H9 (cell line): ENCODE measurements at regions not wholly inside any gene's neighbourhood (a gene's known extent, or its start where the extent isn't known, plus 50 kb on each side); places are given as distances from the start of the nearest gene placed in this dataset.

Experiments used
- DNase-seq: peaks from one replicate; pipeline ENCODE4 v3.0.0-alpha.2; 2017
- H2AFZ ChIP-seq: one replicate; pipeline ENCODE4 v1.6.1; 2013; ENCODE audit warnings: mild to moderate bottlenecking, low read length, control low read depth, moderate library complexity
- H2AK5ac ChIP-seq: 2 replicates; pipeline ENCODE4 v1.6.1; 2013; ENCODE audit warnings: low read length, control low read depth, mixed read lengths; ENCODE audit not compliant: insufficient read length
- H2BK120ac ChIP-seq: one replicate; pipeline ENCODE4 v1.6.1; 2013; ENCODE audit warnings: low read depth, mild to moderate bottlenecking, low read length, control low read depth, inconsistent platforms; ENCODE audit not compliant: poor library complexity, severe bottlenecking
- H2BK12ac ChIP-seq: 2 replicates; pipeline ENCODE4 v1.6.1; 2013; ENCODE audit warnings: low read length, control low read depth, mixed read lengths, low read depth; ENCODE audit not compliant: insufficient read length
- H2BK15ac ChIP-seq: 2 replicates; pipeline ENCODE4 v1.6.1; 2013; ENCODE audit warnings: low read depth, low read length, control low read depth
- H2BK20ac ChIP-seq: one replicate; pipeline ENCODE4 v1.6.1; 2013; ENCODE audit warnings: low read depth, mild to moderate bottlenecking, low read length, control low read depth, inconsistent platforms; ENCODE audit not compliant: poor library complexity, severe bottlenecking
- H2BK5ac ChIP-seq: 2 replicates; pipeline ENCODE4 v1.6.1; 2013; ENCODE audit warnings: low read length, control low read depth, mixed read lengths; ENCODE audit not compliant: insufficient read length
- H3K14ac ChIP-seq: 2 replicates; pipeline ENCODE4 v1.6.1; 2013; ENCODE audit warnings: low read length, control low read depth; ENCODE audit not compliant: insufficient read depth
- H3K18ac ChIP-seq: 2 replicates; pipeline ENCODE4 v1.6.1; 2013; ENCODE audit warnings: low read depth, mild to moderate bottlenecking, mixed read lengths, low read length, control low read depth; ENCODE audit not compliant: insufficient read length
- H3K23ac ChIP-seq: 2 replicates; pipeline ENCODE4 v1.6.1; 2013; ENCODE audit warnings: low read length, control low read depth, mixed read lengths, low read depth; ENCODE audit not compliant: insufficient read length
- H3K23me2 ChIP-seq: 2 replicates; pipeline ENCODE4 v1.6.1; 2013; ENCODE audit warnings: low read depth, mild to moderate bottlenecking, mixed read lengths, low read length, control low read depth; ENCODE audit not compliant: insufficient read length, poor library complexity, severe bottlenecking
- H3K27ac ChIP-seq: 2 replicates; pipeline ENCODE4 v1.5.1; 2013; ENCODE audit warnings: low read length, control low read depth, mixed read lengths, low read depth; ENCODE audit not compliant: insufficient read length
- H3K27me3 ChIP-seq: 2 replicates; pipeline ENCODE4 v1.6.1; 2013; ENCODE audit warnings: low read length, control low read depth, inconsistent platforms; ENCODE audit not compliant: insufficient read depth
- H3K4ac ChIP-seq: 2 replicates; pipeline ENCODE4 v1.6.1; 2013; ENCODE audit warnings: low read depth, mild to moderate bottlenecking, control low read depth, inconsistent platforms, low read length, moderate library complexity
- H3K4me1 ChIP-seq: 2 replicates; pipeline ENCODE4 v1.6.1; 2013; ENCODE audit warnings: low read length, control low read depth, inconsistent platforms; ENCODE audit not compliant: insufficient read depth
- H3K4me2 ChIP-seq: 2 replicates; pipeline ENCODE4 v1.6.1; 2013; ENCODE audit warnings: low read length, control low read depth, mixed read lengths; ENCODE audit not compliant: insufficient read length, insufficient read depth
- H3K56ac ChIP-seq: 2 replicates; pipeline ENCODE4 v1.6.1; 2013; ENCODE audit warnings: low read depth, mild to moderate bottlenecking, mixed read lengths, low read length, control low read depth; ENCODE audit not compliant: insufficient read length
- H3K79me1 ChIP-seq: 2 replicates; pipeline ENCODE4 v1.6.1; 2013; ENCODE audit warnings: low read depth, mild to moderate bottlenecking, moderate library complexity, low read length, control low read depth, inconsistent platforms; ENCODE audit not compliant: insufficient read depth, poor library complexity, severe bottlenecking
- H3K79me2 ChIP-seq: 2 replicates; pipeline ENCODE4 v1.6.1; 2013; ENCODE audit warnings: low read length, control low read depth, inconsistent platforms; ENCODE audit not compliant: insufficient read depth
- H3K9ac ChIP-seq: 2 replicates; pipeline ENCODE4 v1.6.1; 2013; ENCODE audit warnings: low read length, control low read depth, mixed read lengths; ENCODE audit not compliant: insufficient read length; ENCODE audit errors: extremely low read depth
- H3K9me3 ChIP-seq: one replicate; pipeline ENCODE4 v1.6.1; 2013; ENCODE audit warnings: low read depth, low read length, inconsistent platforms; ENCODE audit not compliant: control insufficient read depth
- H3T11ph ChIP-seq: one replicate; pipeline ENCODE4 v1.6.1; 2013; ENCODE audit warnings: mild to moderate bottlenecking, low read length, control low read depth, inconsistent platforms
- H4K20me1 ChIP-seq: one replicate; pipeline ENCODE4 v1.6.1; 2013; ENCODE audit not compliant: control insufficient read depth, insufficient read length, insufficient read depth
- H4K5ac ChIP-seq: 2 replicates; pipeline ENCODE4 v1.6.1; 2013; ENCODE audit warnings: low read depth, mild to moderate bottlenecking, mixed read lengths, low read length, control low read depth; ENCODE audit not compliant: insufficient read length
- H4K8ac ChIP-seq: replicated peaks from 2 replicates; pipeline ENCODE4 v1.6.1; 2013; ENCODE audit warnings: low read length, control low read depth, mixed read lengths, low read depth; ENCODE audit not compliant: insufficient read length
- H4K91ac ChIP-seq: 2 replicates; pipeline ENCODE4 v1.6.1; 2013; ENCODE audit warnings: low read depth, mild to moderate bottlenecking, moderate library complexity, mixed read lengths, low read length, control low read depth; ENCODE audit not compliant: insufficient read length
- H3K27ac Mint-ChIP-seq, 3 experiments: 2 replicates in 2 of 3; 3 replicates in 1 of 3; pipeline ENCODE4 v1.8.0; 2020 to 2021; ENCODE audit warnings: mixed read lengths in 3 of 3, mild to moderate bottlenecking in 1 of 3, moderate library complexity in 1 of 3
- H3K27me3 Mint-ChIP-seq: 2 replicates; pipeline ENCODE4 v1.8.0; 2021; ENCODE audit warnings: low read depth, mild to moderate bottlenecking, moderate library complexity, mixed read lengths
- H3K36me3 Mint-ChIP-seq, 3 experiments: 2 replicates in 2 of 3; 3 replicates in 1 of 3; pipeline ENCODE4 v1.8.0; 2020 to 2021; ENCODE audit warnings: low read depth in 3 of 3, mixed read lengths in 3 of 3; ENCODE audit not compliant: insufficient read depth in 1 of 3
- H3K4me1 Mint-ChIP-seq, 2 experiments: 2 replicates each; pipeline ENCODE4 v1.8.0; 2020; ENCODE audit warnings: mixed read lengths in 2 of 2
- H3K4me3 Mint-ChIP-seq, 2 experiments: 2 replicates in 1 of 2; 3 replicates in 1 of 2; pipeline ENCODE4 v1.8.0; 2020 to 2021; ENCODE audit warnings: mild to moderate bottlenecking in 2 of 2, mixed read lengths in 2 of 2, moderate library complexity in 1 of 2
- H3K9me3 Mint-ChIP-seq, 2 experiments: 2 replicates in 1 of 2; 3 replicates in 1 of 2; pipeline ENCODE4 v1.8.0; 2020; ENCODE audit warnings: mild to moderate bottlenecking in 2 of 2, mixed read lengths in 2 of 2, moderate library complexity in 1 of 2
- WGBS: extraction: QIAGEN DNeasy Blood & Tissue Kit; methylation state at CpG from one replicate; pipeline ENCODE4 v1.1.7; 2013; ENCODE audit warnings: missing lambda C conversion rate, low lambda C conversion rate, mixed read lengths; ENCODE audit not compliant: insufficient read length; ENCODE audit errors: extremely low coverage; 5-methylcytosine and 5-hydroxymethylcytosine counted together
- TF ChIP-seq, protein P1 (sequence below): fragments of 200-600 bp; sonication (generic); conservative IDR thresholded peaks from 3 replicates; pipeline ENCODE4 v1.8.0; 2021; ENCODE audit warnings: antibody characterized with exemption, mild to moderate bottlenecking

DNA sequence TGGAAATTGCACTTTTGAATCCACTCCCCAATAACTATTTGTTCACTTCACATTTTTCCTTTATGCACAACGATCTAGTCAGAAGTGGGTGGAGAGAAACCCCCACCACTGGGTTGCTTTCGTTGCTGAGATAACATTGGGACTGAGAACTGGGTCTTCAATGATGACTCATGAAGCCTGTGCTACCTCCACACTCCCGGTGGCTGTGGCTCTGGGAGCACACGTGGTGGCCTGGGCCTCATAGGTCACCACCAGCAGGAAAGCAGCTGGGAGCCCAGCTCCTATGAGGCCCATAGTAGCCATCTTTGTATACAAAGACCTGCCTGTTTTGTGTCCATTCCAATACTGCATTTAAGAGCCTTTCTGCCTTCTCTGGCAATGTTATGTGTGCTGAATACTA, 178.0 kb upstream of the SASH1 start:
- Mint-ChIP-seq H3K27ac (peak overlapping the region in 1 of 3 experiments; percentile 19; a peak in 1 of 7 replicates), H3K27me3 (no peaks in the 10 kb centered on the region; the same call in 1 of the 2 replicates), H3K4me3 (no peak overlapping the region), H3K36me3 (no peaks in the 10 kb centered on the region), H3K4me1 (no peaks in the 10 kb centered on the region), H3K9me3 (no peaks in the 10 kb centered on the region)
- no peak for DNase-seq
- H3K23me2 ChIP-seq = no peaks in the 10 kb centered on the region
- no peaks in the 10 kb centered on the region for H3K27me3 ChIP-seq
- no peak overlapping the region for H3K4ac ChIP-seq
- no peak overlapping the region for H3K23ac ChIP-seq
- H2BK120ac ChIP-seq = no peak overlapping the region
- no peaks in the 10 kb centered on the region for H3K79me2 ChIP-seq
- WGBS = no CpG with 5 or more reads among the region's 4 CpGs
- H3K18ac ChIP-seq = no peak overlapping the region
- no peak overlapping the region for H3K14ac ChIP-seq
- H3T11ph ChIP-seq = no peak overlapping the region
- H3K9me3 ChIP-seq = no peaks in the 10 kb centered on the region
- H3K4me1 ChIP-seq = no peaks in the 10 kb centered on the region
- H3K9ac ChIP-seq = no peak overlapping the region
- no peak overlapping the region for H4K91ac ChIP-seq
- no peak overlapping the region for H3K4me2 ChIP-seq
- H3K79me1 ChIP-seq = no peaks in the 10 kb centered on the region
- TF ChIP-seq, protein P1, sequence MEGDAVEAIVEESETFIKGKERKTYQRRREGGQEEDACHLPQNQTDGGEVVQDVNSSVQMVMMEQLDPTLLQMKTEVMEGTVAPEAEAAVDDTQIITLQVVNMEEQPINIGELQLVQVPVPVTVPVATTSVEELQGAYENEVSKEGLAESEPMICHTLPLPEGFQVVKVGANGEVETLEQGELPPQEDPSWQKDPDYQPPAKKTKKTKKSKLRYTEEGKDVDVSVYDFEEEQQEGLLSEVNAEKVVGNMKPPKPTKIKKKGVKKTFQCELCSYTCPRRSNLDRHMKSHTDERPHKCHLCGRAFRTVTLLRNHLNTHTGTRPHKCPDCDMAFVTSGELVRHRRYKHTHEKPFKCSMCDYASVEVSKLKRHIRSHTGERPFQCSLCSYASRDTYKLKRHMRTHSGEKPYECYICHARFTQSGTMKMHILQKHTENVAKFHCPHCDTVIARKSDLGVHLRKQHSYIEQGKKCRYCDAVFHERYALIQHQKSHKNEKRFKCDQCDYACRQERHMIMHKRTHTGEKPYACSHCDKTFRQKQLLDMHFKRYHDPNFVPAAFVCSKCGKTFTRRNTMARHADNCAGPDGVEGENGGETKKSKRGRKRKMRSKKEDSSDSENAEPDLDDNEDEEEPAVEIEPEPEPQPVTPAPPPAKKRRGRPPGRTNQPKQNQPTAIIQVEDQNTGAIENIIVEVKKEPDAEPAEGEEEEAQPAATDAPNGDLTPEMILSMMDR = no peak
- no peak overlapping the region for H3K56ac ChIP-seq
- H4K5ac ChIP-seq = no peak overlapping the region
- H2BK20ac ChIP-seq = no peak overlapping the region
- no peak overlapping the region for H2AFZ ChIP-seq
- no peak overlapping the region for H3K27ac ChIP-seq
- no peak overlapping the region for H2BK12ac ChIP-seq
- no peaks in the 10 kb centered on the region for H4K20me1 ChIP-seq
- no peak overlapping the region for H2BK15ac ChIP-seq
- H2AK5ac ChIP-seq = no peak overlapping the region
- no peak overlapping the region for H2BK5ac ChIP-seq
- H4K8ac ChIP-seq = no peak overlapping the region
